ENCODE measurements at regions not wholly inside any gene's neighbourhood (a gene's known extent, or its start where the extent isn't known, plus 50 kb on each side); places are given as distances from the start of the nearest gene placed in this dataset.

GRCh38 chr2:4483050-4483449, 779.7 kb downstream of the DCDC2C start:
- no peak for DNase-seq (ENCODE audit: low read depth, low spot score)

- no peak for DNase-seq (ENCODE audit: low read depth, low spot score)
These were observed 783.6 kb downstream of the DCDC2C start for GRCh38 chr2:4486971-4487370.

- no peak for DNase-seq (ENCODE audit: low read depth, low spot score)
These were observed 796.1 kb downstream of the DCDC2C start for GRCh38 chr2:4499316-4500030.

GRCh38 chr2:4501525-4501924, 798.1 kb downstream of the DCDC2C start:
- DNase-seq (ENCODE audit: low read depth, low spot score): no peak

- DNase-seq (ENCODE audit: low read depth, low spot score): no peak
These were observed 799.0 kb downstream of the DCDC2C start for GRCh38 chr2:4502230-4502843.

- DNase-seq (ENCODE audit: low read depth, low spot score): no peak
These were observed 804.3 kb downstream of the DCDC2C start for GRCh38 chr2:4507661-4508060.

GRCh38 chr2:4515871-4516761, 812.7 kb downstream of the DCDC2C start:
- no peak for DNase-seq (ENCODE audit: low read depth, low spot score)

GRCh38 chr2:4518596-4518995, 815.2 kb downstream of the DCDC2C start:
- no peak for DNase-seq (ENCODE audit: low read depth, low spot score)

GRCh38 chr2:4522498-4523421, 819.4 kb downstream of the DCDC2C start:
- no peak for DNase-seq (ENCODE audit: low read depth, low spot score)

- no peak for DNase-seq (ENCODE audit: low read depth, low spot score)
These were observed 824.0 kb downstream of the DCDC2C start for GRCh38 chr2:4527416-4527815.

GRCh38 chr2:4528246-4528645, 824.9 kb downstream of the DCDC2C start:
- no peak for DNase-seq (ENCODE audit: low read depth, low spot score)

GRCh38 chr2:4528773-4529172, 825.4 kb downstream of the DCDC2C start:
- DNase-seq (ENCODE audit: low read depth, low spot score): no peak

GRCh38 chr2:4529738-4530137, 826.4 kb downstream of the DCDC2C start:
- DNase-seq (ENCODE audit: low read depth, low spot score): no peak

- no peak for DNase-seq (ENCODE audit: low read depth, low spot score)
These were observed 826.9 kb downstream of the DCDC2C start for GRCh38 chr2:4530231-4530630.

- no peak for DNase-seq (ENCODE audit: low read depth, low spot score)
These were observed 830.4 kb downstream of the DCDC2C start for GRCh38 chr2:4533806-4534205.

GRCh38 chr2:4539121-4539520, 835.7 kb downstream of the DCDC2C start:
- no peak for DNase-seq (ENCODE audit: low read depth, low spot score)

GRCh38 chr2:4549666-4550210, 846.4 kb downstream of the DCDC2C start:
- DNase-seq (ENCODE audit: low read depth, low spot score): no peak

- no peak for DNase-seq (ENCODE audit: low read depth, low spot score)
These were observed 848.5 kb downstream of the DCDC2C start for GRCh38 chr2:4551691-4552474.

GRCh38 chr2:4553241-4553640, 849.9 kb downstream of the DCDC2C start:
- no peak for DNase-seq (ENCODE audit: low read depth, low spot score)

- DNase-seq (ENCODE audit: low read depth, low spot score): no peak
These were observed 852.9 kb downstream of the DCDC2C start for GRCh38 chr2:4556135-4556896.

Data from iPS DF 19.7 (cell line).